ENCODE measurements at regions not wholly inside any gene's neighbourhood (a gene's known extent, or its start where the extent isn't known, plus 50 kb on each side); places are given as distances from the start of the nearest gene placed in this dataset.

- DNase-seq: no peak
- intact Hi-C loops (cut with DNase I): no loop called here
- H3K4me3 ChIP-seq: no peak overlapping the region
- H3K9me3 ChIP-seq: no peaks in the 10 kb centered on the region
- TF ChIP-seq POLR2A (IDR thresholded peaks at IDR 0.05): no peak
- no peak for TF ChIP-seq EP300 (IDR thresholded peaks at IDR 0.05)
- TF ChIP-seq CTCF (IDR thresholded peaks at IDR 0.05): no peak
- H3K36me3 ChIP-seq: no peaks in the 10 kb centered on the region
- WGBS, 3 donors: 3 to 7% (median 4%) methylated on average over 2 of the region's 2 CpGs
- no peak overlapping the region for H3K27ac ChIP-seq
- H3K27me3 ChIP-seq: no peaks in the 10 kb centered on the region
- H3K4me1 ChIP-seq (ENCODE audit: insufficient read depth): no peaks in the 10 kb centered on the region
Observed at GRCh38 chr1:63099188-63099587, 223.2 kb upstream of the FOXD3 start.

GRCh38 chr1:63101336-63101735 is 221.0 kb upstream of the FOXD3 start:
- intact Hi-C loops (cut with DNase I): no loop called here
- DNase-seq: no peak
- H3K9me3 ChIP-seq: no peaks in the 10 kb centered on the region
- no peak overlapping the region for H3K4me3 ChIP-seq
- no peaks in the 10 kb centered on the region for H3K36me3 ChIP-seq
- 84 to 89% (median 84%) methylated on average over 3 of the region's 3 CpGs for WGBS, 3 donors
- H3K27ac ChIP-seq: no peak overlapping the region
- H3K4me1 ChIP-seq (ENCODE audit: insufficient read depth): no peaks in the 10 kb centered on the region
- no peaks in the 10 kb centered on the region for H3K27me3 ChIP-seq
- TF ChIP-seq CTCF (IDR thresholded peaks at IDR 0.05) (no peak), EP300 (IDR thresholded peaks at IDR 0.05) (no peak), POLR2A (IDR thresholded peaks at IDR 0.05) (no peak)

GRCh38 chr1:63103682-63104081 is 218.7 kb upstream of the FOXD3 start:
- Histone ChIP-seq H3K36me3 (no peaks in the 10 kb centered on the region), H3K27ac (no peak overlapping the region), H3K9me3 (no peaks in the 10 kb centered on the region), H3K4me1 (ENCODE audit: insufficient read depth) (no peaks in the 10 kb centered on the region), H3K4me3 (no peak overlapping the region), H3K27me3 (no peaks in the 10 kb centered on the region)
- TF ChIP-seq CTCF (IDR thresholded peaks at IDR 0.05): no peak
- TF ChIP-seq EP300 (IDR thresholded peaks at IDR 0.05): no peak
- TF ChIP-seq POLR2A (IDR thresholded peaks at IDR 0.05): no peak
- no peak for DNase-seq
- intact Hi-C loops (cut with DNase I): no loop called here
- 35 to 80% (median 53%) methylated on average over 1 of the region's 1 CpG for WGBS, 3 donors

GRCh38 chr1:63107066-63107465 is 215.3 kb upstream of the FOXD3 start:
- Histone ChIP-seq H3K36me3 (no peaks in the 10 kb centered on the region), H3K4me1 (ENCODE audit: insufficient read depth) (no peaks in the 10 kb centered on the region), H3K27ac (no peak overlapping the region), H3K9me3 (no peaks in the 10 kb centered on the region), H3K4me3 (no peak overlapping the region), H3K27me3 (no peaks in the 10 kb centered on the region)
- intact Hi-C loops (cut with DNase I): no loop called here
- WGBS, 3 donors: 2 to 8% (median 5%) methylated on average over 1 of the region's 1 CpG
- no peak for TF ChIP-seq POLR2A (IDR thresholded peaks at IDR 0.05)
- no peak for DNase-seq

GRCh38 chr1:63108206-63108605 is 214.2 kb upstream of the FOXD3 start:
- 16 to 19% (median 17%) methylated on average over 1 of the region's 1 CpG for WGBS, 3 donors
- Histone ChIP-seq H3K9me3 (no peaks in the 10 kb centered on the region), H3K4me3 (no peak overlapping the region), H3K27me3 (no peaks in the 10 kb centered on the region), H3K27ac (no peak overlapping the region), H3K4me1 (ENCODE audit: insufficient read depth) (no peaks in the 10 kb centered on the region), H3K36me3 (no peaks in the 10 kb centered on the region)
- no peak for DNase-seq
- no peak for TF ChIP-seq EP300 (IDR thresholded peaks at IDR 0.05)
- no peak for TF ChIP-seq CTCF (IDR thresholded peaks at IDR 0.05)
- intact Hi-C loops (cut with DNase I): no loop called here
